GM23248 (cell line): ENCODE measurements at regions not wholly inside any gene's neighbourhood (a gene's known extent, or its start where the extent isn't known, plus 50 kb on each side); places are given as distances from the start of the nearest gene placed in this dataset.

Source experiments
- DNase-seq: peaks from one replicate; pipeline ENCODE4 v3.0.0-alpha.2; 2015
- H2AFZ ChIP-seq: fragments of 200-600 bp; sonication (generic); 2 replicates; pipeline ENCODE4 v1.6.1; 2016; ENCODE audit warnings: antibody characterized with exemption
- H3F3A ChIP-seq: fragments of 200-600 bp; sonication (generic); 2 replicates; pipeline ENCODE4 v1.6.1; 2016; ENCODE audit warnings: mild to moderate bottlenecking, antibody characterized with exemption, mixed run types; ENCODE audit not compliant: insufficient read depth
- H3K27ac ChIP-seq: fragments of 200-600 bp; sonication (generic); 2 replicates; pipeline ENCODE4 v1.5.1; 2016; ENCODE audit warnings: mild to moderate bottlenecking
- H3K27me3 ChIP-seq: fragments of 200-600 bp; sonication (generic); replicated peaks from 2 replicates; pipeline ENCODE4 v1.6.1; 2016; ENCODE audit warnings: mild to moderate bottlenecking; ENCODE audit not compliant: insufficient read depth
- H3K36me3 ChIP-seq: fragments of 200-600 bp; sonication (generic); 2 replicates; pipeline ENCODE4 v1.6.1; 2016; ENCODE audit warnings: low read depth, mild to moderate bottlenecking
- H3K4me1 ChIP-seq: fragments of 200-600 bp; sonication (generic); 2 replicates; pipeline ENCODE4 v1.6.1; 2016; ENCODE audit warnings: mild to moderate bottlenecking; ENCODE audit not compliant: insufficient read depth
- H3K4me2 ChIP-seq: fragments of 200-600 bp; sonication (generic); one replicate; pipeline ENCODE4 v1.6.1; 2016; ENCODE audit warnings: mild to moderate bottlenecking; ENCODE audit not compliant: unreplicated experiment
- H3K4me3 ChIP-seq: fragments of 200-600 bp; sonication (generic); 2 replicates; pipeline ENCODE4 v1.5.1; 2016; ENCODE audit warnings: mild to moderate bottlenecking
- H3K79me2 ChIP-seq: fragments of 200-600 bp; sonication (generic); 2 replicates; pipeline ENCODE4 v1.6.1; 2016; ENCODE audit warnings: mild to moderate bottlenecking; ENCODE audit not compliant: insufficient read depth
- H3K9ac ChIP-seq: fragments of 200-600 bp; sonication (generic); 2 replicates; pipeline ENCODE4 v1.6.1; 2016; ENCODE audit warnings: mild to moderate bottlenecking
- H3K9me2 ChIP-seq: fragments of 200-600 bp; sonication (generic); 2 replicates; pipeline ENCODE4 v1.6.1; 2016; ENCODE audit warnings: mixed run types, mild to moderate bottlenecking, moderate library complexity; ENCODE audit not compliant: insufficient read depth
- H3K9me3 ChIP-seq: fragments of 200-600 bp; sonication (generic); one replicate; pipeline ENCODE4 v1.6.1; 2017; ENCODE audit warnings: low read depth
- H4K20me1 ChIP-seq: fragments of 200-600 bp; sonication (generic); 2 replicates; pipeline ENCODE4 v1.6.0; 2016; ENCODE audit not compliant: insufficient read depth
- EZH2 ChIP-seq: fragments of 200-600 bp; sonication (generic); IDR thresholded peaks from 2 replicates; pipeline ENCODE4 v1.6.1; 2018; ENCODE audit warnings: antibody characterized with exemption, mild to moderate bottlenecking; ENCODE audit not compliant: insufficient read depth, poor library complexity, severe bottlenecking
- EZH2phosphoT487 ChIP-seq: fragments of 200-600 bp; sonication (generic); IDR thresholded peaks from 2 replicates; pipeline ENCODE4 v1.6.1; 2018; ENCODE audit warnings: antibody characterized with exemption, moderate library complexity, mild to moderate bottlenecking, low read depth; ENCODE audit not compliant: insufficient read depth
- WGBS, 2 experiments: methylation state at CpG; one replicate each; pipeline ENCODE4 v1.1.6; 2015 to 2017; ENCODE audit warnings: low lambda C conversion rate in 2 of 2, low coverage in 1 of 2; ENCODE audit errors: missing lambda C conversion rate in 2 of 2; 5-methylcytosine and 5-hydroxymethylcytosine counted together
- in situ Hi-C: fragments of 300-500 bp; cut with MboI; formaldehyde crosslinking; loops from 2 replicates; pipeline ENCODE4 v1.15.0; 2020

DNA sequence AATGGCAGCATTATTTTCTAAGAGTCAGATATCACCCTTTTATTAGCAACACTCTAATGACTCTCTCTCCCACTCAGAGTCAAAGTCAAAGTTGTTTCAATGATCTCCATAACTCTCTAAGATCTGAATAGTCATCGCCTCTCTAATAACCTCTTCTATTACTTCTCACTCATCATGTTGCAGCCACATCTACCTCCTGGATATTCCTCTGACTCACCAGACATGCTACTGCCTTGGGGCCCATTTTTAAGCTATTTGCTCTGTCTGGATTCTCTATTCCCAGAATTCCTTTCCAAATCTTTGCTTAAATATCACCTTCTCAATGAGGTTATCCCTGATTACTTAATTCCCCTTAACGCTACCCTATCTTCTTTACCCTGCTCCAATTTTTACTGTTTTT lies 391.8 kb upstream of the MAGEB16 start:
- H3K27ac ChIP-seq = no peak overlapping the region
- H2AFZ ChIP-seq = no peak overlapping the region
- H4K20me1 ChIP-seq = no peaks in the 10 kb centered on the region
- H3K9ac ChIP-seq = no peak overlapping the region
- DNase-seq = no peak
- H3K36me3 ChIP-seq = no peaks in the 10 kb centered on the region
- no peaks in the 10 kb centered on the region for H3K9me3 ChIP-seq
- no peak overlapping the region for H3K4me3 ChIP-seq
- no peak for TF ChIP-seq EZH2phosphoT487
- no peak for TF ChIP-seq EZH2
- no peaks in the 10 kb centered on the region for H3K79me2 ChIP-seq
- no peaks in the 10 kb centered on the region for H3F3A ChIP-seq
- in situ Hi-C loops = no loop called here
- no peaks in the 10 kb centered on the region for H3K27me3 ChIP-seq
- H3K4me1 ChIP-seq = no peaks in the 10 kb centered on the region
- no peaks in the 10 kb centered on the region for H3K9me2 ChIP-seq
- no peak overlapping the region for H3K4me2 ChIP-seq
- 46 to 57% methylated on average over 2 of the region's 2 CpGs for WGBS, 2 experiments

DNA sequence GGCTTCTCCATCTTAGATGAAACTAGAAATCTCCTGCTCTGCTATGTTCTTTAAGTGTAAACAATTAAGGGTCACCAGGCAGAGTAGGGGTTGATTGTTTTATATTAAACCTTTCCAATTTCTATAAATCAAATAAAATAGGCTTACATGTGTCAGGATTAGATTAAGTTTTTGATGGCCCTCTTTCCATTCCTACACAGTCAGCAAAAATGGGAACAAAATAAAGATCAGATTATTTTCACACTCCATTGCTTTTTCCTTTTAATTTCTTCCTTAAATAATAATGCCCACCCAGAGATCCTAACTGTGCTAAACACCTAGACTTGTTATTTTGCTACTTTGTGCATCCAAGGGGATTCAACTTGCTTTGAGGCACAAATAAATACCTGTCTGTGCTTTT lies 381.4 kb upstream of the MAGEB16 start:
- TF ChIP-seq EZH2phosphoT487 = no peak
- no peak for TF ChIP-seq EZH2

DNA sequence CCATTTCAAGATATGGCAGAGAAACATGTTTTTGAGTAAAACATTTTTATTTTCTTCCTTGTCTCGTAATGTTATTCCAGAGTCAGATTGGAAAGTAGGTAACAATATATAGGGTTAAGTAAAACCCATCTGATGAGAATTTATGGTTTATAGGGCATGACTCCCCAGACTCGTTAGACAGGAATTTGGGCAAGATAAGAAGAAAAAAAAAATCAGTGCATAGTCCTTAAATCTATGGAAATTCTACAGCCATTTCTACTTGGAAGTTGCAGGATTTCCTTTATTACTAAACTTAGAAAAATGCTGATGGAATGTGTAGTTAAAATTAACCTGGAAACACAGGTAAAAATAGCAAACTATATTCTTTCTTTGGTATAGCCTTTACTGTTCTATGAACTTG lies 366.1 kb upstream of the MAGEB16 start:
- H3K4me1 ChIP-seq = no peaks in the 10 kb centered on the region
- H2AFZ ChIP-seq = no peak overlapping the region
- no peak for DNase-seq
- no peaks in the 10 kb centered on the region for H4K20me1 ChIP-seq
- H3K4me2 ChIP-seq = no peak overlapping the region
- H3F3A ChIP-seq = no peaks in the 10 kb centered on the region
- H3K9ac ChIP-seq = no peak overlapping the region
- in situ Hi-C loops = no loop called here
- no peaks in the 10 kb centered on the region for H3K36me3 ChIP-seq
- H3K4me3 ChIP-seq = no peak overlapping the region
- no peaks in the 10 kb centered on the region for H3K27me3 ChIP-seq
- 0% methylated on average over 2 of the region's 2 CpGs for WGBS, 2 experiments
- no peaks in the 10 kb centered on the region for H3K9me2 ChIP-seq
- H3K79me2 ChIP-seq = no peaks in the 10 kb centered on the region
- no peak overlapping the region for H3K27ac ChIP-seq
- no peaks in the 10 kb centered on the region for H3K9me3 ChIP-seq
- TF ChIP-seq EZH2phosphoT487 (no peak), EZH2 (no peak)

More for the DNA sequence above, 381.4 kb upstream of the MAGEB16 start:
- H3K79me2 ChIP-seq = no peaks in the 10 kb centered on the region
- no peak overlapping the region for H3K27ac ChIP-seq
- H3K4me2 ChIP-seq = no peak overlapping the region
- no peaks in the 10 kb centered on the region for H3K9me2 ChIP-seq
- no peaks in the 10 kb centered on the region for H3F3A ChIP-seq
- no peaks in the 10 kb centered on the region for H3K9me3 ChIP-seq
- H2AFZ ChIP-seq = no peak overlapping the region
- no peaks in the 10 kb centered on the region for H3K4me1 ChIP-seq
- DNase-seq = no peak
- H3K27me3 ChIP-seq = no peaks in the 10 kb centered on the region
- no peak overlapping the region for H3K9ac ChIP-seq
- H3K36me3 ChIP-seq = no peaks in the 10 kb centered on the region
- no peak overlapping the region for H3K4me3 ChIP-seq
- in situ Hi-C loops = no loop called here
- no peaks in the 10 kb centered on the region for H4K20me1 ChIP-seq

DNA sequence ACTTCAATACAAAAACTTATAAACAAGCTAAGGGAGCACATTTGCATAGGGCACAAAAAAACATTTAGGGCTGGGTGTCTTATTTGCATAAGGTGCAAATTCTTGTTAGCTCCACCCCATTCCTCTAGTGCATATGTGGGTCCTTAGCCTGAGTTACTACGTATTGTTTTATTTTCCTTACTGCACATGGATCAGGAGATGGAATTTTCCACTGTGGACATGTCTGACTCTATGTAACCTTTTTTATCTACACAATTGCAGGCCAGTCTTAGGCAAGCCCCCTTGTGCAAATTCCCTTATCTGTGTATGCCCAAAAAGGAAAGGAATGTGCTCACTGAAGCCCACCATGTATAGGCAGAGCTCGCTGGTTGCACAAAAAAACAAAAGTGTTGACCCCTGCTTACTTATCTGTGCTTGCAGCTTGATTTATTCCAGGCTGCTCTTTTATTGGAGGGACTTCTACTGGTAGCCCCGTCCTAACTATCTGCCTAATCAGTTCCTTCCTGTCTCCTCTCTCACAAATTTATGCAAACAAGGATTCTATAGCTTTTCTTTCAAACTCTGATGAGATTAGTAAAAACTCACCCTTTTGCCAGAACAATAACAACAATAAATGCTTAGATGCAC lies 359.0 kb upstream of the MAGEB16 start:
- no peak for DNase-seq
- in situ Hi-C loops = no loop called here
- Histone ChIP-seq H3K4me3 (no peak overlapping the region), H3K4me2 (no peak overlapping the region), H3F3A (no peaks in the 10 kb centered on the region), H3K9ac (no peak overlapping the region), H2AFZ (no peak overlapping the region), H3K27me3 (no peaks in the 10 kb centered on the region), H3K27ac (no peak overlapping the region), H4K20me1 (no peaks in the 10 kb centered on the region), H3K36me3 (no peaks in the 10 kb centered on the region), H3K9me3 (no peaks in the 10 kb centered on the region), H3K79me2 (no peaks in the 10 kb centered on the region), H3K9me2 (no peaks in the 10 kb centered on the region), H3K4me1 (no peaks in the 10 kb centered on the region)
- 4 to 8% methylated on average over 3 of the region's 3 CpGs for WGBS, 2 experiments
- TF ChIP-seq EZH2phosphoT487 = no peak
- TF ChIP-seq EZH2 = no peak

DNA sequence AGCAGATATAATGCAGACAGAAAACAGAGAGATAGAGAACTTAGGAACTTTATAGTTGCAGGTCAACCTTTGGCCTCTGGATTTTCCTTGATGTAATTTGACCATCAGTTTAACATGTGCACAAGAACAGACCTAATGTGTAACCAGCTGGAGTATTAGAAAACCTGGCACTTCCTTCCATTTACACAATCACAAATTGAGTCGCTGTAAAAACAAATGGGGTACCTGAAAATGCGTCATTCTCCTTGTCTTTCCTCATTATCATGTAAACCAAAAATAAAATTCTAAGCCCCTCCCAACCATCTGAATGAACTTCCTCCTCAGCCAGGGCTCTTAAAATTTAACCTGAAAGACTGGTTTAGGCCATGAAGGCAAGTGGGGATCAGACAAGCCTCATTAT lies 358.4 kb upstream of the MAGEB16 start:
- Histone ChIP-seq H3K4me2 (no peak overlapping the region), H3K79me2 (no peaks in the 10 kb centered on the region), H3K27ac (no peak overlapping the region), H3K9me2 (no peaks in the 10 kb centered on the region), H3K27me3 (no peaks in the 10 kb centered on the region), H4K20me1 (no peaks in the 10 kb centered on the region), H3F3A (no peaks in the 10 kb centered on the region), H3K4me1 (no peaks in the 10 kb centered on the region), H3K9ac (no peak overlapping the region), H3K4me3 (no peak overlapping the region), H2AFZ (no peak overlapping the region), H3K9me3 (no peaks in the 10 kb centered on the region), H3K36me3 (no peaks in the 10 kb centered on the region)
- WGBS, 2 experiments = 51 to 57% methylated on average over 2 of the region's 2 CpGs
- no peak for TF ChIP-seq EZH2phosphoT487
- TF ChIP-seq EZH2 = no peak
- no peak for DNase-seq
- in situ Hi-C loops = no loop called here
